Mammary epithelial cell (primary cell): ENCODE measurements at regions not wholly inside any gene's neighbourhood (a gene's known extent, or its start where the extent isn't known, plus 50 kb on each side); places are given as distances from the start of the nearest gene placed in this dataset.

Experiments used
- EZH2 ChIP-seq: IDR thresholded peaks from 2 replicates; pipeline ENCODE4 v1.6.1; 2012; ENCODE audit warnings: low read length, inconsistent platforms, borderline replicate concordance
- TF ChIP-seq, protein P1 (sequence below), 2 donors: IDR thresholded peaks in 1 of 2; conservative IDR thresholded peaks in 1 of 2; 2 replicates each; pipeline ENCODE4 v1.5.1; 2011 to 2012; ENCODE audit warnings: inconsistent platforms in 2 of 2, low read length in 2 of 2, mild to moderate bottlenecking in 2 of 2, control low read depth in 1 of 2, low read depth in 1 of 2; ENCODE audit not compliant: insufficient read depth in 1 of 2; ENCODE audit errors: extremely low read depth in 1 of 2

DNA sequence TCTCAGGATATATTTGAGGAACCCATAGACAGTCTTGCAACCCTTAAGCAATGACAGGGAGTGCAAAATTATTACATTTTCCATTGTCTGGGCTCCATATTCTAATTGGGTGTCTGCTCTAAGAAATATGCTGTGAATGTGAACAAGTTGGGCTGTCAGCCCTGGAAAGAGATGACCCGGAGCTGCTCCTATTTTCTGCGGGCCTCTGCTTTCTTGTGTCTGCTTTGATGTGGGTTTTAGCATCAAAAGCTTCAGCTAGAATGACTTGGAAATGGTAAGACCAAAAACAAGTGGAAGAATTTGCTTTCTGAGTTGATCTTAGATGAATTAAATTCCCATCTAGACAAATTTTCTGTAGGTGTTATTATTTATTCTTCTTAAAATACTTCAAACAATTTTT is 343.6 kb upstream of the IGFBP3 start:
- TF ChIP-seq, protein P1, sequence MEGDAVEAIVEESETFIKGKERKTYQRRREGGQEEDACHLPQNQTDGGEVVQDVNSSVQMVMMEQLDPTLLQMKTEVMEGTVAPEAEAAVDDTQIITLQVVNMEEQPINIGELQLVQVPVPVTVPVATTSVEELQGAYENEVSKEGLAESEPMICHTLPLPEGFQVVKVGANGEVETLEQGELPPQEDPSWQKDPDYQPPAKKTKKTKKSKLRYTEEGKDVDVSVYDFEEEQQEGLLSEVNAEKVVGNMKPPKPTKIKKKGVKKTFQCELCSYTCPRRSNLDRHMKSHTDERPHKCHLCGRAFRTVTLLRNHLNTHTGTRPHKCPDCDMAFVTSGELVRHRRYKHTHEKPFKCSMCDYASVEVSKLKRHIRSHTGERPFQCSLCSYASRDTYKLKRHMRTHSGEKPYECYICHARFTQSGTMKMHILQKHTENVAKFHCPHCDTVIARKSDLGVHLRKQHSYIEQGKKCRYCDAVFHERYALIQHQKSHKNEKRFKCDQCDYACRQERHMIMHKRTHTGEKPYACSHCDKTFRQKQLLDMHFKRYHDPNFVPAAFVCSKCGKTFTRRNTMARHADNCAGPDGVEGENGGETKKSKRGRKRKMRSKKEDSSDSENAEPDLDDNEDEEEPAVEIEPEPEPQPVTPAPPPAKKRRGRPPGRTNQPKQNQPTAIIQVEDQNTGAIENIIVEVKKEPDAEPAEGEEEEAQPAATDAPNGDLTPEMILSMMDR (conservative IDR thresholded peaks at IDR 0.05 in 1 of 2, IDR thresholded peaks at IDR 0.05 in 1 of 2; ENCODE audit: extremely low read depth in 1 of 2, insufficient read depth in 1 of 2, low read depth in 1 of 2, low read length in 2 of 2) = no peak
- TF ChIP-seq EZH2 = no peak
